SK-N-SH (cell line): ENCODE measurements at regions not wholly inside any gene's neighbourhood (a gene's known extent, or its start where the extent isn't known, plus 50 kb on each side); places are given as distances from the start of the nearest gene placed in this dataset.

Source experiments
- CTCF ChIA-PET: fragments of 300-600, 350-600 bp; formaldehyde crosslinking; extraction: SDS; loops from one replicate; lab custom pipeline; 2021; lab: Yijun Ruan, JAX
- POLR2A ChIA-PET: fragments of 350-600 bp; sonication (Branson Sonifier 250); formaldehyde crosslinking; extraction: SDS; loops from one replicate; lab custom pipeline; 2020; ENCODE audit warnings: antibody characterized with exemption, inconsistent platforms; lab: Yijun Ruan, JAX
- DNase-seq: peaks from one replicate; pipeline ENCODE4 v3.0.0; 2012
- H2AFZ ChIP-seq: fragments of 200-600 bp; sonication (generic); 2 replicates; pipeline ENCODE4 v1.8.1; 2016; ENCODE audit warnings: antibody characterized with exemption, mild to moderate bottlenecking, low read depth
- H3F3A ChIP-seq: fragments of 200-600 bp; sonication (generic); replicated peaks from 2 replicates; pipeline ENCODE3; 2016; ENCODE audit warnings: antibody characterized with exemption, mild to moderate bottlenecking; ENCODE audit not compliant: insufficient read depth
- H3K27ac ChIP-seq, 2 experiments: fragments of 200-500 bp in 1 of 2; fragments of 200-600 bp in 1 of 2; sonication (Bioruptor generic) in 1 of 2; sonication (generic), shearing (Covaris generic) in 1 of 2; 2 replicates each; pipeline versions ENCODE4 v1.5.1 to v1.6.1; 2014 to 2016; ENCODE audit warnings: low read depth in 2 of 2, inconsistent platforms in 1 of 2, low read length in 1 of 2, mild to moderate bottlenecking in 1 of 2, mixed read lengths in 1 of 2
- H3K27me3 ChIP-seq: fragments of 200-600 bp; sonication (generic), shearing (Covaris generic); 2 replicates; pipeline ENCODE4 v1.6.1; 2016; ENCODE audit warnings: mixed run types; ENCODE audit not compliant: insufficient read depth
- H3K36me3 ChIP-seq, 2 experiments: fragments of 200-500 bp in 1 of 2; fragments of 200-600 bp in 1 of 2; sonication (Bioruptor generic) in 1 of 2; sonication (generic) in 1 of 2; replicated peaks in 1 of 2; 2 replicates each; pipeline versions ENCODE3 to v1.5.1; 2014 to 2016; ENCODE audit warnings: low read length in 1 of 2, mild to moderate bottlenecking in 1 of 2; ENCODE audit not compliant: insufficient read depth in 2 of 2, control insufficient read depth in 1 of 2
- H3K4me1 ChIP-seq, 2 experiments: fragments of 200-500 bp in 1 of 2; fragments of 200-600 bp in 1 of 2; sonication (Bioruptor generic) in 1 of 2; sonication (generic), shearing (Covaris generic) in 1 of 2; 2 replicates each; pipeline versions ENCODE4 v1.5.1 to v1.6.1; 2014 to 2016; ENCODE audit warnings: low read depth in 1 of 2, low read length in 1 of 2, mixed run types in 1 of 2; ENCODE audit not compliant: insufficient read depth in 2 of 2, control insufficient read depth in 1 of 2
- H3K4me2 ChIP-seq: fragments of 200-600 bp; sonication (generic), shearing (Covaris generic); 2 replicates; pipeline ENCODE4 v1.6.1; 2017; ENCODE audit warnings: mixed run types
- H3K4me3 ChIP-seq, 2 experiments: fragments of 200-500 bp in 1 of 2; fragments of 200-600 bp in 1 of 2; sonication (Bioruptor generic) in 1 of 2; sonication (generic), shearing (Covaris generic) in 1 of 2; 2 replicates each; pipeline versions ENCODE4 v1.5.1 to v1.8.1; 2014 to 2016; ENCODE audit warnings: low read depth in 2 of 2, inconsistent platforms in 1 of 2, low read length in 1 of 2, mild to moderate bottlenecking in 1 of 2, mixed read lengths in 1 of 2, moderate library complexity in 1 of 2
- H3K79me2 ChIP-seq: fragments of 200-600 bp; sonication (generic); 2 replicates; pipeline ENCODE4 v1.8.1; 2017; ENCODE audit warnings: mild to moderate bottlenecking; ENCODE audit not compliant: insufficient read depth
- H3K9ac ChIP-seq: fragments of 200-600 bp; sonication (generic); 2 replicates; pipeline ENCODE4 v1.6.1; 2017; ENCODE audit warnings: mixed run types
- H3K9me2 ChIP-seq: fragments of 200-600 bp; sonication (generic); 2 replicates; pipeline ENCODE4 v1.6.1; 2017; ENCODE audit warnings: mixed run types
- H3K9me3 ChIP-seq: fragments of 200-600 bp; sonication (generic); 2 replicates; pipeline ENCODE4 v1.6.1; 2017; ENCODE audit warnings: mixed run types, mild to moderate bottlenecking, moderate library complexity
- H4K20me1 ChIP-seq: fragments of 200-600 bp; sonication (generic); 2 replicates; pipeline ENCODE4 v1.6.1; 2017; ENCODE audit warnings: mild to moderate bottlenecking, mixed run types; ENCODE audit not compliant: insufficient read depth
- EZH2phosphoT487 ChIP-seq: fragments of 200-600 bp; sonication (generic); IDR thresholded peaks from 2 replicates; pipeline ENCODE4 v1.6.1; 2017; ENCODE audit warnings: low read depth, mixed run types, mild to moderate bottlenecking, antibody characterized with exemption, moderate library complexity, borderline replicate concordance
- GATA2 ChIP-seq: sonication (generic); formaldehyde crosslinking; IDR thresholded peaks from 2 replicates; pipeline ENCODE4 v1.5.0; 2020; ENCODE audit warnings: mild to moderate bottlenecking, missing genetic modification reagents
- IRF3 ChIP-seq: fragments of 150-350 bp; IDR thresholded peaks from 2 replicates; pipeline ENCODE4 v1.6.1; 2016; ENCODE audit warnings: mild to moderate bottlenecking, low read depth, low read length
- JUND ChIP-seq: IDR thresholded peaks from 2 replicates; pipeline ENCODE4 v1.4.0; 2012
- MXI1 ChIP-seq: IDR thresholded peaks from 2 replicates; pipeline ENCODE4 v1.6.1; 2012; ENCODE audit warnings: mild to moderate bottlenecking, low read depth, low read length, improper control_type of control experiment
- POLR2AphosphoS5 ChIP-seq: IDR thresholded peaks from 2 replicates; pipeline ENCODE4 v1.6.1; 2012; ENCODE audit warnings: low read depth, low read length
- REST ChIP-seq: IDR thresholded peaks from 2 replicates; pipeline ENCODE4 v1.6.1; 2012; ENCODE audit warnings: mild to moderate bottlenecking, low read depth, low read length, moderate library complexity
- RXRA ChIP-seq: IDR thresholded peaks from 2 replicates; pipeline ENCODE4 v1.4.0; 2012; ENCODE audit warnings: low read depth, mild to moderate bottlenecking, borderline replicate concordance
- TCF12 ChIP-seq: IDR thresholded peaks from 2 replicates; pipeline ENCODE4 v1.4.0; 2012
- USF2 ChIP-seq: fragments of 150-350 bp; IDR thresholded peaks from 2 replicates; pipeline ENCODE4 v1.6.1; 2017; ENCODE audit warnings: antibody characterized with exemption, low read length, low read depth, borderline replicate concordance
- YY1 ChIP-seq: IDR thresholded peaks from 2 replicates; pipeline ENCODE4 v1.4.0; 2012; ENCODE audit warnings: low read depth, mild to moderate bottlenecking
- ZBTB33 ChIP-seq: IDR thresholded peaks from 2 replicates; pipeline ENCODE4 v1.4.0; 2012; ENCODE audit warnings: low read depth, borderline replicate concordance
- WGBS: methylation state at CpG from one replicate; pipeline ENCODE4 v1.1.6; 2017; ENCODE audit warnings: low lambda C conversion rate; 5-methylcytosine and 5-hydroxymethylcytosine counted together

- Histone ChIP-seq H3K27ac (no peak overlapping the region), H4K20me1 (no peaks in the 10 kb centered on the region), H3K4me3 (no peak overlapping the region), H3K27me3 (no peaks in the 10 kb centered on the region), H3K4me1 (no peaks in the 10 kb centered on the region), H3K9ac (no peak overlapping the region), H3F3A (no peaks in the 10 kb centered on the region), H3K4me2 (no peak overlapping the region), H3K79me2 (no peaks in the 10 kb centered on the region), H2AFZ (no peak overlapping the region), H3K9me3 (no peaks in the 10 kb centered on the region), H3K9me2 (no peaks in the 10 kb centered on the region), H3K36me3 (no peaks in the 10 kb centered on the region)
- 18% methylated on average over 3 of the region's 3 CpGs for WGBS
- POLR2A ChIA-PET: no interaction called here
- CTCF ChIA-PET: no interaction called here
- no peak for DNase-seq
- TF ChIP-seq RXRA (no peak), TCF12 (0 out of 2 replicates have a peak, but pooled peaks have one; percentile 15), REST (peak; percentile 75; the same call in 1 of the 2 replicates)
These were observed 1517.0 kb downstream of the AACS start for GRCh38 chr12:126582231-126582630.

- no peaks in the 10 kb centered on the region for H3K4me1 ChIP-seq
- no peak overlapping the region for H3K9ac ChIP-seq
- H3K79me2 ChIP-seq: no peaks in the 10 kb centered on the region
- TF ChIP-seq TCF12 (0 out of 2 replicates have a peak, but pooled peaks have one; percentile 2), JUND (no peak)
- H3K9me2 ChIP-seq: no peaks in the 10 kb centered on the region
- POLR2A ChIA-PET: no interaction called here
- WGBS: 42% methylated on average over 8 of the region's 8 CpGs
- H3K4me2 ChIP-seq: no peak overlapping the region
- no peaks in the 10 kb centered on the region for H4K20me1 ChIP-seq
- H3K9me3 ChIP-seq: no peaks in the 10 kb centered on the region
- no peak for DNase-seq
- CTCF ChIA-PET: interaction anchor here (0.8 to 2.0 kb wide), 2 partner anchors 29 to 256 kb away, joined by 3 to 7 read pairs; no protein-coding TSS in a partner anchor
- no peaks in the 10 kb centered on the region for H3F3A ChIP-seq
- H2AFZ ChIP-seq: no peak overlapping the region
- no peaks in the 10 kb centered on the region for H3K36me3 ChIP-seq
- no peak overlapping the region for H3K27ac ChIP-seq
- no peak overlapping the region for H3K4me3 ChIP-seq
- no peaks in the 10 kb centered on the region for H3K27me3 ChIP-seq
These were observed 1523.5 kb downstream of the AACS start for GRCh38 chr12:126588586-126589249.

- 58% methylated on average over 2 of the region's 2 CpGs for WGBS
- Histone ChIP-seq H3K4me1 (no peaks in the 10 kb centered on the region), H2AFZ (no peak overlapping the region), H3K27me3 (no peaks in the 10 kb centered on the region), H3K4me2 (no peak overlapping the region), H3K9me2 (no peaks in the 10 kb centered on the region), H3F3A (no peaks in the 10 kb centered on the region), H3K79me2 (no peaks in the 10 kb centered on the region), H3K9me3 (no peaks in the 10 kb centered on the region), H3K27ac (no peak overlapping the region), H4K20me1 (no peaks in the 10 kb centered on the region), H3K9ac (no peak overlapping the region), H3K36me3 (no peaks in the 10 kb centered on the region), H3K4me3 (no peak overlapping the region)
- CTCF ChIA-PET: no interaction called here
- no peak for DNase-seq
- POLR2A ChIA-PET: no interaction called here
- TF ChIP-seq YY1 (no peak), TCF12 (no peak), POLR2AphosphoS5 (no peak), IRF3 (no peak), MXI1 (no peak), USF2 (no peak), EZH2phosphoT487 (no peak), ZBTB33 (no peak), GATA2 (no peak)
These were observed 1526.3 kb downstream of the AACS start for GRCh38 chr12:126591533-126591932.
